HepG2 (cell line): ENCODE measurements at regions not wholly inside any gene's neighbourhood (a gene's known extent, or its start where the extent isn't known, plus 50 kb on each side); places are given as distances from the start of the nearest gene placed in this dataset.

Experiments used
- ATAC-seq: fragments of 200-7000 bp; cut with Tn5 transposase; 3 replicates; pipeline ENCODE4 v1.9.1; 2020; ENCODE audit warnings: mild to moderate bottlenecking, moderate library complexity
- BruUV-seq: library from RNA; stranded (reverse); fragments of 400-500 nt; replicated peaks from 2 replicates; lab custom pipeline; 2021; lab: Mats Ljungman, UMichigan
- CTCF ChIA-PET: fragments of 300-600 bp; formaldehyde crosslinking; extraction: SDS; loops from one replicate; lab custom pipeline; 2021; ENCODE audit warnings: low total read pairs, inconsistent platforms, low intra/inter-chr PET ratio; lab: Yijun Ruan, JAX
- POLR2A ChIA-PET: fragments of 350-600 bp; sonication (Branson Sonifier 250); formaldehyde crosslinking; loops from one replicate; lab custom pipeline; 2020; ENCODE audit warnings: antibody characterized with exemption, inconsistent platforms; lab: Yijun Ruan, JAX
- DNase-seq: peaks from one replicate; pipeline ENCODE4 v3.0.0-alpha.2; 2015; ENCODE audit warnings: low spot score
- FAIRE-seq: peaks from 3 replicates; lab custom pipeline; 2011; peaks lifted over from hg19 to GRCh38; lab: Jason Lieb, UNC
- H2AFZ ChIP-seq: one replicate; pipeline ENCODE4 v1.6.1; 2011; ENCODE audit warnings: low read length, inconsistent platforms
- H3K27ac ChIP-seq: fragments of 300-600 bp; 3 replicates; pipeline ENCODE4 v1.8.0; 2011; ENCODE audit warnings: mixed run types, mild to moderate bottlenecking, mixed read lengths, low read length, inconsistent platforms; ENCODE audit not compliant: insufficient read depth; ENCODE audit errors: extremely low read length
- H3K27me3 ChIP-seq, 2 experiments: fragments of 200-600 bp in 1 of 2; 2 replicates in 1 of 2; 3 replicates in 1 of 2; pipeline versions ENCODE4 v1.6.0 to v1.8.0; 2011; ENCODE audit warnings: low read length in 2 of 2, mild to moderate bottlenecking in 2 of 2, moderate library complexity in 2 of 2, inconsistent platforms in 1 of 2; ENCODE audit not compliant: insufficient read depth in 2 of 2, control insufficient read depth in 1 of 2
- H3K36me3 ChIP-seq, 2 experiments: fragments of 200-600 bp in 1 of 2; replicated peaks in 1 of 2; 2 replicates in 1 of 2; 3 replicates in 1 of 2; pipeline versions ENCODE4 v1.5.1 to v1.8.0; 2011; ENCODE audit warnings: low read length in 2 of 2, inconsistent platforms in 1 of 2; ENCODE audit not compliant: insufficient read depth in 2 of 2, control insufficient read depth in 1 of 2
- H3K4me1 ChIP-seq: 2 replicates; pipeline ENCODE4 v1.5.1; 2012; ENCODE audit warnings: low read length, inconsistent platforms; ENCODE audit not compliant: insufficient read depth
- H3K4me2 ChIP-seq: 2 replicates; pipeline ENCODE4 v1.6.0; 2011; ENCODE audit warnings: low read depth, low read length, inconsistent platforms
- H3K4me3 ChIP-seq, 3 experiments: fragments of 200-600 bp in 1 of 3; sonication (generic), shearing (Covaris generic) in 1 of 3; replicated peaks in 1 of 3; 2 replicates each; pipeline ENCODE4 v1.5.1; 2011 to 2016; ENCODE audit warnings: low read length in 3 of 3, inconsistent platforms in 2 of 3, low read depth in 2 of 3, mild to moderate bottlenecking in 2 of 3, control low read depth in 1 of 3, mixed read lengths in 1 of 3; ENCODE audit not compliant: insufficient read depth in 1 of 3
- H3K79me2 ChIP-seq: one replicate; pipeline ENCODE4 v1.6.1; 2011; ENCODE audit warnings: low read length, inconsistent platforms; ENCODE audit not compliant: insufficient read depth
- H3K9ac ChIP-seq: 2 replicates; pipeline ENCODE4 v1.6.0; 2011; ENCODE audit warnings: mild to moderate bottlenecking, low read depth, low read length, inconsistent platforms; ENCODE audit not compliant: insufficient read depth
- H3K9me3 ChIP-seq: 2 replicates; pipeline ENCODE4 v1.5.1; 2012; ENCODE audit warnings: mild to moderate bottlenecking, low read length
- H4K20me1 ChIP-seq: 2 replicates; pipeline ENCODE4 v1.6.0; 2011; ENCODE audit warnings: inconsistent platforms, mild to moderate bottlenecking, low read length, moderate library complexity; ENCODE audit not compliant: insufficient read depth
- BORCS8-MEF2B ChIP-seq: sonication (generic); formaldehyde crosslinking; IDR thresholded peaks from 2 replicates; pipeline ENCODE4 v1.8.0; 2022; ENCODE audit warnings: mild to moderate bottlenecking, missing genetic modification reagents
- CBX1 ChIP-seq: IDR thresholded peaks from one replicate; pipeline ENCODE4 v1.6.1; 2016; ENCODE audit warnings: antibody characterized with exemption, low read depth
- PRMT3 ChIP-seq: sonication (generic); formaldehyde crosslinking; IDR thresholded peaks from 2 replicates; pipeline ENCODE4 v1.8.1; 2022; ENCODE audit warnings: low read depth, mild to moderate bottlenecking, moderate library complexity, missing genetic modification reagents, borderline replicate concordance
- ZNF235 ChIP-seq: sonication (generic); formaldehyde crosslinking; IDR thresholded peaks from 2 replicates; pipeline ENCODE4 v1.8.1; 2023; ENCODE audit warnings: mild to moderate bottlenecking, missing genetic modification reagents, borderline replicate concordance
- ZNF782 ChIP-seq: sonication (generic); formaldehyde crosslinking; IDR thresholded peaks from 2 replicates; pipeline ENCODE4 v1.4.0; 2020; ENCODE audit warnings: missing genetic modification reagents, mild to moderate bottlenecking, borderline replicate concordance
- ZSCAN22 ChIP-seq: sonication (generic); formaldehyde crosslinking; IDR thresholded peaks from 2 replicates; pipeline ENCODE4 v1.4.0; 2020; ENCODE audit warnings: mild to moderate bottlenecking, missing genetic modification reagents
- WGBS: methylation state at CpG from one replicate; pipeline ENCODE4 v1.1.6; 2017; ENCODE audit warnings: low lambda C conversion rate; 5-methylcytosine and 5-hydroxymethylcytosine counted together
- in situ Hi-C: cut with HindIII; loops from 2 replicates; pipeline ENCODE4 v1.10.0; 2017; ENCODE audit warnings: low pct_unique_long_range_greater_than_20kb; ENCODE audit not compliant: extremely low pct_ligation_motif_present
- intact Hi-C: fragments of 100-400 bp; cut with micrococcal nuclease; formaldehyde crosslinking; loops from one replicate; pipeline ENCODE4 v1.10.0; 2022; ENCODE audit not compliant: unreplicated experiment
- TF ChIP-seq, protein P1 (sequence below): sonication (generic); formaldehyde crosslinking; IDR thresholded peaks from 2 replicates; pipeline ENCODE4 v1.4.0; 2020; ENCODE audit warnings: missing genetic modification reagents
- TF ChIP-seq, protein P2 (sequence below): sonication (generic); formaldehyde crosslinking; IDR thresholded peaks from 2 replicates; pipeline ENCODE4 v1.4.0; 2020; ENCODE audit warnings: missing genetic modification reagents
- TF ChIP-seq, protein P3 (sequence below): sonication (generic); formaldehyde crosslinking; IDR thresholded peaks from 2 replicates; pipeline ENCODE4 v1.8.0; 2022; ENCODE audit warnings: missing genetic modification reagents, mild to moderate bottlenecking, inconsistent platforms, borderline replicate concordance
- TF ChIP-seq, protein P4 (sequence below): sonication (generic); formaldehyde crosslinking; IDR thresholded peaks from 2 replicates; pipeline ENCODE4 v1.4.0; 2020; ENCODE audit warnings: missing genetic modification reagents
- TF ChIP-seq, protein P5 (sequence below): sonication (generic); formaldehyde crosslinking; IDR thresholded peaks from 2 replicates; pipeline ENCODE4 v1.5.0; 2020; ENCODE audit warnings: mild to moderate bottlenecking, missing genetic modification reagents

DNA sequence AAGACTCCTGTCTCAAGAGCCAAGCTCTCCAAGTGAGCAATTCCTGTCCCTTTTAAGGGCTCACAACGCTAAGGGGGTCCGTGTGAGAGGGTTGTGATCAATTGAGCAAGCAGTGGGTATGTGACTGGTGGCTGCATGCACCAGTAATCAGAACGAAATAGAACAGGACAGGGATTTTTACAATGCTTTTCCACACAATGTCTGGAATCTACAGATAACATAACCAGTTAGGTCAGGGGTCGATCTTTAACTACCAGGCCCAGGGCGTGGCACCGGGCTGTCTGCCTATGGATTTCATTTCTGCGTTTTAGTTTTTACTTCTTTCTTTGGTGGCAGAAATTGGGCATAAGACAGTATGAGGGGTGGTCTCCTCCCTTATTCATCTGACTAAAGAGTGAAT lies 54.9 kb upstream of the SP4 start:
- Histone ChIP-seq H2AFZ (no peak overlapping the region), H3K4me1 (no peaks in the 10 kb centered on the region), H3K79me2 (no peaks in the 10 kb centered on the region), H3K9ac (no peak overlapping the region), H3K4me2 (no peak overlapping the region), H3K36me3 (no peaks in the 10 kb centered on the region), H3K27ac (no peak overlapping the region), H3K4me3 (no peak overlapping the region), H3K9me3 (no peaks in the 10 kb centered on the region), H3K27me3 (no peaks in the 10 kb centered on the region), H4K20me1 (no peaks in the 10 kb centered on the region)
- 5% methylated on average over 7 of the region's 7 CpGs for WGBS
- no peak for FAIRE-seq
- DNase-seq, result no peak
- intact Hi-C loops (no loop called here), in situ Hi-C loops (no loop called here)
- POLR2A ChIA-PET, result no interaction called here
- no TSS peak for BruUV-seq
- no peak for ATAC-seq
- CTCF ChIA-PET, result no interaction called here
- TF ChIP-seq, protein P1, sequence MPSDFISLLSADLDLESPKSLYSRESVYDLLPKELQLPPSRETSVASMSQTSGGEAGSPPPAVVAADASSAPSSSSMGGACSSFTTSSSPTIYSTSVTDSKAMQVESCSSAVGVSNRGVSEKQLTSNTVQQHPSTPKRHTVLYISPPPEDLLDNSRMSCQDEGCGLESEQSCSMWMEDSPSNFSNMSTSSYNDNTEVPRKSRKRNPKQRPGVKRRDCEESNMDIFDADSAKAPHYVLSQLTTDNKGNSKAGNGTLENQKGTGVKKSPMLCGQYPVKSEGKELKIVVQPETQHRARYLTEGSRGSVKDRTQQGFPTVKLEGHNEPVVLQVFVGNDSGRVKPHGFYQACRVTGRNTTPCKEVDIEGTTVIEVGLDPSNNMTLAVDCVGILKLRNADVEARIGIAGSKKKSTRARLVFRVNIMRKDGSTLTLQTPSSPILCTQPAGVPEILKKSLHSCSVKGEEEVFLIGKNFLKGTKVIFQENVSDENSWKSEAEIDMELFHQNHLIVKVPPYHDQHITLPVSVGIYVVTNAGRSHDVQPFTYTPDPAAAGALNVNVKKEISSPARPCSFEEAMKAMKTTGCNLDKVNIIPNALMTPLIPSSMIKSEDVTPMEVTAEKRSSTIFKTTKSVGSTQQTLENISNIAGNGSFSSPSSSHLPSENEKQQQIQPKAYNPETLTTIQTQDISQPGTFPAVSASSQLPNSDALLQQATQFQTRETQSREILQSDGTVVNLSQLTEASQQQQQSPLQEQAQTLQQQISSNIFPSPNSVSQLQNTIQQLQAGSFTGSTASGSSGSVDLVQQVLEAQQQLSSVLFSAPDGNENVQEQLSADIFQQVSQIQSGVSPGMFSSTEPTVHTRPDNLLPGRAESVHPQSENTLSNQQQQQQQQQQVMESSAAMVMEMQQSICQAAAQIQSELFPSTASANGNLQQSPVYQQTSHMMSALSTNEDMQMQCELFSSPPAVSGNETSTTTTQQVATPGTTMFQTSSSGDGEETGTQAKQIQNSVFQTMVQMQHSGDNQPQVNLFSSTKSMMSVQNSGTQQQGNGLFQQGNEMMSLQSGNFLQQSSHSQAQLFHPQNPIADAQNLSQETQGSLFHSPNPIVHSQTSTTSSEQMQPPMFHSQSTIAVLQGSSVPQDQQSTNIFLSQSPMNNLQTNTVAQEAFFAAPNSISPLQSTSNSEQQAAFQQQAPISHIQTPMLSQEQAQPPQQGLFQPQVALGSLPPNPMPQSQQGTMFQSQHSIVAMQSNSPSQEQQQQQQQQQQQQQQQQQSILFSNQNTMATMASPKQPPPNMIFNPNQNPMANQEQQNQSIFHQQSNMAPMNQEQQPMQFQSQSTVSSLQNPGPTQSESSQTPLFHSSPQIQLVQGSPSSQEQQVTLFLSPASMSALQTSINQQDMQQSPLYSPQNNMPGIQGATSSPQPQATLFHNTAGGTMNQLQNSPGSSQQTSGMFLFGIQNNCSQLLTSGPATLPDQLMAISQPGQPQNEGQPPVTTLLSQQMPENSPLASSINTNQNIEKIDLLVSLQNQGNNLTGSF, result no peak
- TF ChIP-seq CBX1 (no peak), ZSCAN22 (CRISPR knock-in tag) (no peak), ZNF235 (CRISPR knock-in tag) (no peak), PRMT3 (CRISPR knock-in tag) (no peak), ZNF782 (CRISPR knock-in tag) (no peak), BORCS8-MEF2B (CRISPR knock-in tag) (no peak)
- TF ChIP-seq, protein P2, sequence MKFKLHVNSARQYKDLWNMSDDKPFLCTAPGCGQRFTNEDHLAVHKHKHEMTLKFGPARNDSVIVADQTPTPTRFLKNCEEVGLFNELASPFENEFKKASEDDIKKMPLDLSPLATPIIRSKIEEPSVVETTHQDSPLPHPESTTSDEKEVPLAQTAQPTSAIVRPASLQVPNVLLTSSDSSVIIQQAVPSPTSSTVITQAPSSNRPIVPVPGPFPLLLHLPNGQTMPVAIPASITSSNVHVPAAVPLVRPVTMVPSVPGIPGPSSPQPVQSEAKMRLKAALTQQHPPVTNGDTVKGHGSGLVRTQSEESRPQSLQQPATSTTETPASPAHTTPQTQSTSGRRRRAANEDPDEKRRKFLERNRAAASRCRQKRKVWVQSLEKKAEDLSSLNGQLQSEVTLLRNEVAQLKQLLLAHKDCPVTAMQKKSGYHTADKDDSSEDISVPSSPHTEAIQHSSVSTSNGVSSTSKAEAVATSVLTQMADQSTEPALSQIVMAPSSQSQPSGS (CRISPR knock-in tag), result no peak
- TF ChIP-seq, protein P3, sequence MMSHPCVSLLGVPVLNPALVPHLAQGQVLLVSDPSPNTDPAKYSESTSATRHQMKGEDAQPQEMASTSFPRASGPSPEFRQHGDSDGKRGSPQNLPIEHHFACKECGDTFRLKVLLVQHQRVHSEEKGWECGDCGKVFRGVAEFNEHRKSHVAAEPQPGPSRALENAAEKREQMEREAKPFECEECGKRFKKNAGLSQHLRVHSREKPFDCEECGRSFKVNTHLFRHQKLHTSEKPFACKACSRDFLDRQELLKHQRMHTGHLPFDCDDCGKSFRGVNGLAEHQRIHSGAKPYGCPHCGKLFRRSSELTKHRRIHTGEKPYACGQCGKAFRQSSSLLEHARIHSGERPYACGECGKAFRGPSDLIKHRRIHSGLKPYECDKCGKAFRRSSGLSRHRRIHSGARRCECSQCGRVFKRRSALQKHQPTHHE (CRISPR knock-in tag), result no peak
- TF ChIP-seq, protein P4, sequence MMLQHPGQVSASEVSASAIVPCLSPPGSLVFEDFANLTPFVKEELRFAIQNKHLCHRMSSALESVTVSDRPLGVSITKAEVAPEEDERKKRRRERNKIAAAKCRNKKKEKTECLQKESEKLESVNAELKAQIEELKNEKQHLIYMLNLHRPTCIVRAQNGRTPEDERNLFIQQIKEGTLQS (CRISPR knock-in tag), result no peak
- TF ChIP-seq, protein P5, sequence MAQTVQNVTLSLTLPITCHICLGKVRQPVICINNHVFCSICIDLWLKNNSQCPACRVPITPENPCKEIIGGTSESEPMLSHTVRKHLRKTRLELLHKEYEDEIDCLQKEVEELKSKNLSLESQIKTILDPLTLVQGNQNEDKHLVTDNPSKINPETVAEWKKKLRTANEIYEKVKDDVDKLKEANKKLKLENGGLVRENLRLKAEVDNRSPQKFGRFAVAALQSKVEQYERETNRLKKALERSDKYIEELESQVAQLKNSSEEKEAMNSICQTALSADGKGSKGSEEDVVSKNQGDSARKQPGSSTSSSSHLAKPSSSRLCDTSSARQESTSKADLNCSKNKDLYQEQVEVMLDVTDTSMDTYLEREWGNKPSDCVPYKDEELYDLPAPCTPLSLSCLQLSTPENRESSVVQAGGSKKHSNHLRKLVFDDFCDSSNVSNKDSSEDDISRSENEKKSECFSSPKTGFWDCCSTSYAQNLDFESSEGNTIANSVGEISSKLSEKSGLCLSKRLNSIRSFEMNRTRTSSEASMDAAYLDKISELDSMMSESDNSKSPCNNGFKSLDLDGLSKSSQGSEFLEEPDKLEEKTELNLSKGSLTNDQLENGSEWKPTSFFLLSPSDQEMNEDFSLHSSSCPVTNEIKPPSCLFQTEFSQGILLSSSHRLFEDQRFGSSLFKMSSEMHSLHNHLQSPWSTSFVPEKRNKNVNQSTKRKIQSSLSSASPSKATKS (CRISPR knock-in tag), result no peak
